ENCODE measurements at regions not wholly inside any gene's neighbourhood (a gene's known extent, or its start where the extent isn't known, plus 50 kb on each side); places are given as distances from the start of the nearest gene placed in this dataset.

DNA sequence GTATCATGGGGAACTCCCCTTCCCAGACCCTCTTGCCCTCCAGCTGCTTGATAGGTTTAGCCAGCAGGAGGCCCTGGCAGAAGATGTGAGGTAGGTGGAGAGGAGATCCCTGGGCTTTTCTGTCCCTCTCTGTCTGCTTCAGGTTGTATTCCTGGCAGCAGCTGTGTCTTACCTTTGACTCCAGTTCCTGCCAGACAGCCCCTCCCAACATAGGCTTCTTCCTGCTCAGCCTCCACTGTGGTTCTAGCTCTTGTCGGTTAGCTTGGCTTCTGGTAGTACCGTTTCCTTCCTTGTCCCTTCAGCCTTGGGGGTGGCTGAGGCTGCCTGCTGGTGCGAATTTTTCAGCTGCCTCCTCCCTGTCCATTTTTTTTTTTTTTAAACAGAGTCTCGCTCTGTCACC is 215.7 kb upstream of the CRY1 start:
- Histone ChIP-seq H3K4me3 (ENCODE audit: low read depth, low read length, poor library complexity, severe bottlenecking) (no peak overlapping the region), H3K9me3 (ENCODE audit: low read depth, low read length, poor library complexity, severe bottlenecking) (no peaks in the 10 kb centered on the region), H3K4me1 (ENCODE audit: insufficient read depth, low read length, poor library complexity, severe bottlenecking) (no peaks in the 10 kb centered on the region), H3K27ac (ENCODE audit: low read depth, low read length, poor library complexity, severe bottlenecking) (no peak overlapping the region), H3K36me3 (ENCODE audit: insufficient read depth, low read length, poor library complexity, severe bottlenecking) (no peaks in the 10 kb centered on the region), H3K27me3 (replicated peaks; ENCODE audit: insufficient read depth, low read depth, low read length, poor library complexity) (peaks cover 21% of the 10 kb centered on the region)
- POLR2A ChIA-PET (ENCODE audit: low non-redundant PET), result no interaction called here
- intact Hi-C loops (cut with micrococcal nuclease; ENCODE audit: unreplicated experiment), result no loop called here
- CTCF ChIA-PET, result no interaction called here
- DNase-seq (ENCODE audit: low spot score), result no peak
- no TSS peak for BruUV-seq (replicated peaks)
- TF ChIP-seq, protein P1, sequence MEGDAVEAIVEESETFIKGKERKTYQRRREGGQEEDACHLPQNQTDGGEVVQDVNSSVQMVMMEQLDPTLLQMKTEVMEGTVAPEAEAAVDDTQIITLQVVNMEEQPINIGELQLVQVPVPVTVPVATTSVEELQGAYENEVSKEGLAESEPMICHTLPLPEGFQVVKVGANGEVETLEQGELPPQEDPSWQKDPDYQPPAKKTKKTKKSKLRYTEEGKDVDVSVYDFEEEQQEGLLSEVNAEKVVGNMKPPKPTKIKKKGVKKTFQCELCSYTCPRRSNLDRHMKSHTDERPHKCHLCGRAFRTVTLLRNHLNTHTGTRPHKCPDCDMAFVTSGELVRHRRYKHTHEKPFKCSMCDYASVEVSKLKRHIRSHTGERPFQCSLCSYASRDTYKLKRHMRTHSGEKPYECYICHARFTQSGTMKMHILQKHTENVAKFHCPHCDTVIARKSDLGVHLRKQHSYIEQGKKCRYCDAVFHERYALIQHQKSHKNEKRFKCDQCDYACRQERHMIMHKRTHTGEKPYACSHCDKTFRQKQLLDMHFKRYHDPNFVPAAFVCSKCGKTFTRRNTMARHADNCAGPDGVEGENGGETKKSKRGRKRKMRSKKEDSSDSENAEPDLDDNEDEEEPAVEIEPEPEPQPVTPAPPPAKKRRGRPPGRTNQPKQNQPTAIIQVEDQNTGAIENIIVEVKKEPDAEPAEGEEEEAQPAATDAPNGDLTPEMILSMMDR (conservative IDR thresholded peaks at IDR 0.05; ENCODE audit: low read depth, low read length), result no peak
- no peak for TF ChIP-seq EZH2 (IDR thresholded peaks at IDR 0.05; ENCODE audit: borderline replicate concordance, low read depth, low read length, poor library complexity, severe bottlenecking)

DNA sequence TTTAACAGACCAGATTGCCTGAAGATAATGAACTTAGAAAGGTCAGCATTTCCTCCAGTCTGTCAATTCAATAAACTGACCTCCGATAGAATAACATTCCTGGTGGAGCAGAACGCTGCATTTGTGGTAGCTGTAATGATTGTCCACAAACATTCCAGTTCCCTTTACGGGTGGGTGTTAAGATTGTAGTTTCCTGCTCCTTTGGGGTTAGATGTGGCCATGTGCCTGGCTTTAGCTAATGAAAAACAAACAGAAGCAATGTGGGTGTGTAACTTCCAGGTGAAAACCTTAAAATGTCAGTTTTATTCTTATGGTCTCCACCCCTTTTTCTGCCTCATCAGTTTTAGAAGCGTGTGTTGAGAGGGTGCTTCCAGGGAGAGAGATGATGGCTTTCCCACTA is 217.3 kb upstream of the CRY1 start:
- BruUV-seq (replicated peaks), result no TSS peak
- TF ChIP-seq EZH2 (IDR thresholded peaks at IDR 0.05; ENCODE audit: borderline replicate concordance, low read depth, low read length, poor library complexity, severe bottlenecking), result no peak
- TF ChIP-seq, protein P1 (conservative IDR thresholded peaks at IDR 0.05; ENCODE audit: low read depth, low read length), result no peak
- no peaks in the 10 kb centered on the region for H3K9me3 ChIP-seq (ENCODE audit: low read depth, low read length, poor library complexity, severe bottlenecking)
- H3K27me3 ChIP-seq (replicated peaks; ENCODE audit: insufficient read depth, low read depth, low read length, poor library complexity), result peaks cover 37% of the 10 kb centered on the region
- ChIA-PET POLR2A (ENCODE audit: low non-redundant PET) (no interaction called here), CTCF (no interaction called here)
- no peak overlapping the region for H3K4me3 ChIP-seq (ENCODE audit: low read depth, low read length, poor library complexity, severe bottlenecking)
- DNase-seq (ENCODE audit: low spot score), result no peak
- H3K27ac ChIP-seq (ENCODE audit: low read depth, low read length, poor library complexity, severe bottlenecking), result no peak overlapping the region
- intact Hi-C loops (cut with micrococcal nuclease; ENCODE audit: unreplicated experiment), result no loop called here
- H3K36me3 ChIP-seq (ENCODE audit: insufficient read depth, low read length, poor library complexity, severe bottlenecking), result no peaks in the 10 kb centered on the region
- no peaks in the 10 kb centered on the region for H3K4me1 ChIP-seq (ENCODE audit: insufficient read depth, low read length, poor library complexity, severe bottlenecking)

DNA sequence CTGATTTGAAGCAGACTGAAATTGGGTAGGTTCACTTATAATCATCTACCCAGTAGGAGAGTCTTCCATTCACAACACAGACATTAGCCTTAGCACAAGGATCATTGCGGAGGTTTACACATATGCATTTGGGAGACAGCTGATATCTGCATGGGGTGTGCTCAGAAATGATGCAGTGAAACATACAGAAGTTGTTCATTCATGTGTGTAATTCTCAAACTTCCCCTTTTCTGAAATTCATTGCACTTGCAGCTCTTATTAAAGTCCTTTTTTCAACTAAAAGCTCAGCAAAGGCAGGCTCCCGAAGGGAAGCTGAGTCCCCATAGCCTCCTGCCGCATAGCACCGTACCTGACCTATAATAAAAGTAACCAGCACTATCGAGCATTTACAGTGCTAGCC is 218.3 kb upstream of the CRY1 start:
- Histone ChIP-seq H3K9me3 (ENCODE audit: low read depth, low read length, poor library complexity, severe bottlenecking) (no peaks in the 10 kb centered on the region), H3K27ac (ENCODE audit: low read depth, low read length, poor library complexity, severe bottlenecking) (no peak overlapping the region), H3K27me3 (replicated peaks; ENCODE audit: insufficient read depth, low read depth, low read length, poor library complexity) (peaks cover 44% of the 10 kb centered on the region), H3K36me3 (ENCODE audit: insufficient read depth, low read length, poor library complexity, severe bottlenecking) (no peaks in the 10 kb centered on the region), H3K4me3 (ENCODE audit: low read depth, low read length, poor library complexity, severe bottlenecking) (no peak overlapping the region), H3K4me1 (ENCODE audit: insufficient read depth, low read length, poor library complexity, severe bottlenecking) (no peaks in the 10 kb centered on the region)
- no peak for TF ChIP-seq EZH2 (IDR thresholded peaks at IDR 0.05; ENCODE audit: borderline replicate concordance, low read depth, low read length, poor library complexity, severe bottlenecking)
- TF ChIP-seq, protein P1 (conservative IDR thresholded peaks at IDR 0.05; ENCODE audit: low read depth, low read length), result no peak
- intact Hi-C loops (cut with micrococcal nuclease; ENCODE audit: unreplicated experiment), result no loop called here
- no peak for DNase-seq (ENCODE audit: low spot score)
- POLR2A ChIA-PET (ENCODE audit: low non-redundant PET), result interaction anchor here (0.6 kb wide), 1 partner anchor 77 kb away, joined by 3 read pairs; no protein-coding TSS in a partner anchor
- BruUV-seq (replicated peaks), result no TSS peak
- CTCF ChIA-PET, result no interaction called here
